Naive B cell (primary cell): ENCODE measurements at regions not wholly inside any gene's neighbourhood (a gene's known extent, or its start where the extent isn't known, plus 50 kb on each side); places are given as distances from the start of the nearest gene placed in this dataset.
"Not testable (repeated sequence)": the region's sequence is repeated elsewhere in the genome, so short reads cannot be mapped to it uniquely, and the experiment has no call there.

Experiments
- ATAC-seq, 2 donors: fragments of 150-1000 bp; cut with Tn5 transposase; 2 replicates each; pipeline ENCODE4 v1.10.0; 2021; ENCODE audit warnings: low read depth in 2 of 2, mild to moderate bottlenecking in 2 of 2, moderate library complexity in 2 of 2
- DNase-seq: peaks from one replicate; pipeline ENCODE4 v3.0.0; 2022
- H3K27ac Mint-ChIP-seq, 6 donors: one replicate each; pipeline ENCODE4 v1.8.0; 2020 to 2022; ENCODE audit warnings: mild to moderate bottlenecking in 6 of 6, mixed read lengths in 6 of 6, moderate library complexity in 5 of 6, inconsistent platforms in 2 of 6
- H3K27me3 Mint-ChIP-seq, 3 donors: one replicate each; pipeline ENCODE4 v1.8.0; 2021 to 2022; ENCODE audit warnings: mixed read lengths in 3 of 3, mild to moderate bottlenecking in 1 of 3
- H3K36me3 Mint-ChIP-seq, 2 donors: one replicate each; pipeline ENCODE4 v1.8.0; 2020 to 2022; ENCODE audit warnings: mixed read lengths in 2 of 2, inconsistent platforms in 1 of 2, mild to moderate bottlenecking in 1 of 2
- H3K4me1 Mint-ChIP-seq, 3 donors: one replicate each; pipeline ENCODE4 v1.8.0; 2020 to 2022; ENCODE audit warnings: mixed read lengths in 3 of 3, inconsistent platforms in 1 of 3, mild to moderate bottlenecking in 1 of 3, moderate library complexity in 1 of 3
- H3K4me3 Mint-ChIP-seq, 8 donors: one replicate each; pipeline ENCODE4 v1.8.0; 2020 to 2022; ENCODE audit warnings: mild to moderate bottlenecking in 8 of 8, mixed read lengths in 8 of 8, moderate library complexity in 8 of 8, inconsistent platforms in 2 of 8
- H3K9me3 Mint-ChIP-seq, 7 donors: one replicate each; pipeline ENCODE4 v1.8.0; 2020 to 2022; ENCODE audit warnings: mixed read lengths in 7 of 7, mild to moderate bottlenecking in 5 of 7, inconsistent platforms in 2 of 7, moderate library complexity in 1 of 7

- Mint-ChIP-seq H3K4me1 (no peaks in the 10 kb centered on the region), H3K36me3 (no peaks in the 10 kb centered on the region), H3K4me3 (no peak overlapping the region), H3K27me3 (no peaks in the 10 kb centered on the region), H3K27ac (no peak overlapping the region), H3K9me3 (peaks cover 0 to 9% (median 0%) of the 10 kb centered on the region in 7 donors)
- no peak for DNase-seq
- no peak for ATAC-seq
Observed at GRCh38 chr12:90589956-90590355, 365.0 kb downstream of the CCER1 start.

- ATAC-seq (no peak), DNase-seq (no peak)
- no peak overlapping the region for H3K4me3 Mint-ChIP-seq
- no peaks in the 10 kb centered on the region for H3K36me3 Mint-ChIP-seq
- peaks cover 0 to 9% (median 0%) of the 10 kb centered on the region in 7 donors for H3K9me3 Mint-ChIP-seq
- H3K27ac Mint-ChIP-seq, result no peak overlapping the region
- H3K27me3 Mint-ChIP-seq, result no peaks in the 10 kb centered on the region
- H3K4me1 Mint-ChIP-seq, result no peaks in the 10 kb centered on the region
Observed at GRCh38 chr12:90585640-90586304, 369.2 kb downstream of the CCER1 start.

- no peak for DNase-seq
- Mint-ChIP-seq H3K27me3 (no peaks in the 10 kb centered on the region), H3K36me3 (no peaks in the 10 kb centered on the region), H3K4me1 (no peaks in the 10 kb centered on the region), H3K4me3 (no peak overlapping the region), H3K27ac (no peak overlapping the region), H3K9me3 (peaks cover 0 to 12% (median 3%) of the 10 kb centered on the region in 7 donors)
- ATAC-seq, result no peak
Observed at GRCh38 chr12:90576707-90577106, 378.3 kb downstream of the CCER1 start.

GRCh38 chr12:90575995-90576394, 379.0 kb downstream of the CCER1 start:
- Mint-ChIP-seq H3K36me3 (no peaks in the 10 kb centered on the region), H3K4me1 (no peaks in the 10 kb centered on the region), H3K27me3 (no peaks in the 10 kb centered on the region), H3K27ac (no peak overlapping the region), H3K4me3 (no peak overlapping the region), H3K9me3 (peaks cover 0 to 12% (median 3%) of the 10 kb centered on the region in 7 donors)
- DNase-seq, result no peak
- ATAC-seq, result no peak

- Mint-ChIP-seq H3K4me3 (no peak overlapping the region), H3K27ac (no peak overlapping the region), H3K27me3 (no peaks in the 10 kb centered on the region), H3K36me3 (no peaks in the 10 kb centered on the region), H3K9me3 (peaks cover 0 to 12% (median 3%) of the 10 kb centered on the region in 7 donors), H3K4me1 (no peaks in the 10 kb centered on the region)
- ATAC-seq (no peak), DNase-seq (no peak)
Observed at GRCh38 chr12:90574676-90575075, 380.3 kb downstream of the CCER1 start.

GRCh38 chr12:90572778-90573177, 382.2 kb downstream of the CCER1 start:
- H3K9me3 Mint-ChIP-seq, result peaks cover 0 to 4% (median 0%) of the 10 kb centered on the region in 7 donors
- no peaks in the 10 kb centered on the region for H3K27me3 Mint-ChIP-seq
- H3K27ac Mint-ChIP-seq, result no peak overlapping the region
- H3K4me3 Mint-ChIP-seq, result no peak overlapping the region
- ATAC-seq, result no peak
- H3K36me3 Mint-ChIP-seq, result no peaks in the 10 kb centered on the region
- H3K4me1 Mint-ChIP-seq, result no peaks in the 10 kb centered on the region
- DNase-seq, result no peak

- H3K27me3 Mint-ChIP-seq, result no peaks in the 10 kb centered on the region
- no peak for ATAC-seq
- no peak overlapping the region for H3K27ac Mint-ChIP-seq
- H3K4me3 Mint-ChIP-seq, result no peak overlapping the region
- peaks cover 0 to 6% of the 10 kb centered on the region in 2 donors for H3K36me3 Mint-ChIP-seq
- DNase-seq, result no peak
- H3K4me1 Mint-ChIP-seq, result no peaks in the 10 kb centered on the region
- H3K9me3 Mint-ChIP-seq, result peaks cover 10 to 32% (median 14%) of the 10 kb centered on the region in 7 donors
Observed at GRCh38 chr12:90569685-90570084, 385.3 kb downstream of the CCER1 start.

- H3K27me3 Mint-ChIP-seq, result no peaks in the 10 kb centered on the region
- H3K9me3 Mint-ChIP-seq, result peaks cover 10 to 30% (median 14%) of the 10 kb centered on the region in 7 donors
- ATAC-seq, result no peak
- H3K4me3 Mint-ChIP-seq, result no peak overlapping the region
- H3K4me1 Mint-ChIP-seq, result no peaks in the 10 kb centered on the region
- peaks cover 0 to 6% of the 10 kb centered on the region in 2 donors for H3K36me3 Mint-ChIP-seq
- no peak for DNase-seq
- no peak overlapping the region for H3K27ac Mint-ChIP-seq
Observed at GRCh38 chr12:90562671-90563070, 392.3 kb downstream of the CCER1 start.

- DNase-seq (no peak), ATAC-seq (no peak)
- H3K27ac Mint-ChIP-seq, result peak overlapping the region in 1 of 6 donors; percentile 12
- no peaks in the 10 kb centered on the region for H3K4me1 Mint-ChIP-seq
- no peaks in the 10 kb centered on the region for H3K9me3 Mint-ChIP-seq
- H3K4me3 Mint-ChIP-seq, result no peak overlapping the region
- H3K36me3 Mint-ChIP-seq, result no peaks in the 10 kb centered on the region
- no peaks in the 10 kb centered on the region for H3K27me3 Mint-ChIP-seq
Observed at GRCh38 chr12:90548595-90548994, 406.4 kb downstream of the CCER1 start.

- no peak for ATAC-seq
- H3K27me3 Mint-ChIP-seq, result no peaks in the 10 kb centered on the region
- H3K4me3 Mint-ChIP-seq, result no peak overlapping the region
- no peaks in the 10 kb centered on the region for H3K4me1 Mint-ChIP-seq
- no peak for DNase-seq
- peak overlapping the region in 1 of 6 donors; percentile 2 for H3K27ac Mint-ChIP-seq
- no peaks in the 10 kb centered on the region for H3K36me3 Mint-ChIP-seq
- no peaks in the 10 kb centered on the region for H3K9me3 Mint-ChIP-seq
Observed at GRCh38 chr12:90546511-90546910, 408.5 kb downstream of the CCER1 start.

- H3K9me3 Mint-ChIP-seq, result no peaks in the 10 kb centered on the region
- ATAC-seq (no peak), DNase-seq (no peak)
- H3K4me1 Mint-ChIP-seq, result no peaks in the 10 kb centered on the region
- H3K4me3 Mint-ChIP-seq, result no peak overlapping the region
- no peaks in the 10 kb centered on the region for H3K27me3 Mint-ChIP-seq
- no peak overlapping the region for H3K27ac Mint-ChIP-seq
- no peaks in the 10 kb centered on the region for H3K36me3 Mint-ChIP-seq
Observed at GRCh38 chr12:90543841-90544240, 411.1 kb downstream of the CCER1 start.

- H3K27me3 Mint-ChIP-seq, result no peaks in the 10 kb centered on the region
- no peaks in the 10 kb centered on the region for H3K9me3 Mint-ChIP-seq
- H3K36me3 Mint-ChIP-seq, result no peaks in the 10 kb centered on the region
- no peak for DNase-seq
- ATAC-seq, result no peak
- no peak overlapping the region for H3K4me3 Mint-ChIP-seq
- H3K4me1 Mint-ChIP-seq, result no peaks in the 10 kb centered on the region
- H3K27ac Mint-ChIP-seq, result no peak overlapping the region
Observed at GRCh38 chr12:90543374-90543773, 411.6 kb downstream of the CCER1 start.

GRCh38 chr12:90542852-90543251, 412.1 kb downstream of the CCER1 start:
- not testable (repeated sequence) for H3K9me3 Mint-ChIP-seq, H3K36me3 Mint-ChIP-seq, H3K27ac Mint-ChIP-seq, H3K27me3 Mint-ChIP-seq, H3K4me3 Mint-ChIP-seq, H3K4me1 Mint-ChIP-seq, ATAC-seq, DNase-seq

- not testable (repeated sequence) for H3K36me3 Mint-ChIP-seq, ATAC-seq, H3K27ac Mint-ChIP-seq, DNase-seq, H3K4me1 Mint-ChIP-seq, H3K4me3 Mint-ChIP-seq, H3K9me3 Mint-ChIP-seq, H3K27me3 Mint-ChIP-seq
Observed at GRCh38 chr12:90533828-90534227, 421.1 kb downstream of the CCER1 start.
